Fibroblast of peridontal ligament (primary cell): ENCODE measurements at regions not wholly inside any gene's neighbourhood (a gene's known extent, or its start where the extent isn't known, plus 50 kb on each side); places are given as distances from the start of the nearest gene placed in this dataset.
"Not testable (repeated sequence)": the region's sequence is repeated elsewhere in the genome, so short reads cannot be mapped to it uniquely, and the experiment has no call there.

Experiments
- DNase-seq: peaks from one replicate; pipeline ENCODE4 v3.0.0-alpha.2; 2010; ENCODE audit errors: extremely low read depth

DNA sequence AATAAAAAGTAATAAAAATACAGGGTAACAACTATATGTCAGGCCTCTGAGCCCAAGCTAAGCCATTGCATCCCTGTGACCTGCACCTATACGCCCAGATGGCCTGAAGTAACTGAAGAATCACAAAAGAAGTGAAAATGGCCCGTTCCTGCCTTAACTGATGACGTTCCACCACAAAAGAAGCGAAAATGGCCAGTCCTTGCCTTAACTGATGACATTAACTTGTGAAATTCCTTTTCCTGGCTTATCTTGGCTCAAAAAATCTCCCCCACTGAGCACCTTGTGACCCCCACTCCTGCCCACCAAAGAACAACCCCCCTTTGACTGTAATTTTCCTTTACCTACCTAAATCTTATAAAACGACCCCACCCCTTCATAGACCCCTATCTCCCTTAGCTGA is 963.8 kb downstream of the FAM181B start:
- DNase-seq, result not testable (repeated sequence)

- DNase-seq, result no peak
Observed at GRCh38 chr11:81756864-81757595, 976.6 kb downstream of the FAM181B start.

DNA sequence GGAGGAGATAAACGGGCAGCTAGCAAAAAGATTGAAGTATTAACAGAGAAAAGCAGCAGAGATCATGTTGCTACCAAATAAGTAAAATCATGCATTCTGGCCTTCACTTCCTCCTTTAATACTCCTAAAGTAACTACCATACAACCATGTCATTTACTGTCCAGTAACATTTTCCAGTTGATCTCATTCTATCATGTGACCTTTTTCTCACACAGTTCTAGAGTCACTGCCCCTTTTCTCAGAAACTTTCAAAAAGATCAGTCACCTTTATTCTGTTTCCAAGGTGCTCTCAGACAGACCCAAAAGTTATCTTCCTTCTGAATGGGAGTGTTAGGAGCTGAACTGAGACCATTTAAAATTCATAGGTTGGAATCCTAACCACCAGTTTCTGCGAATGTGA is 984.4 kb downstream of the FAM181B start:
- DNase-seq, result no peak

DNA sequence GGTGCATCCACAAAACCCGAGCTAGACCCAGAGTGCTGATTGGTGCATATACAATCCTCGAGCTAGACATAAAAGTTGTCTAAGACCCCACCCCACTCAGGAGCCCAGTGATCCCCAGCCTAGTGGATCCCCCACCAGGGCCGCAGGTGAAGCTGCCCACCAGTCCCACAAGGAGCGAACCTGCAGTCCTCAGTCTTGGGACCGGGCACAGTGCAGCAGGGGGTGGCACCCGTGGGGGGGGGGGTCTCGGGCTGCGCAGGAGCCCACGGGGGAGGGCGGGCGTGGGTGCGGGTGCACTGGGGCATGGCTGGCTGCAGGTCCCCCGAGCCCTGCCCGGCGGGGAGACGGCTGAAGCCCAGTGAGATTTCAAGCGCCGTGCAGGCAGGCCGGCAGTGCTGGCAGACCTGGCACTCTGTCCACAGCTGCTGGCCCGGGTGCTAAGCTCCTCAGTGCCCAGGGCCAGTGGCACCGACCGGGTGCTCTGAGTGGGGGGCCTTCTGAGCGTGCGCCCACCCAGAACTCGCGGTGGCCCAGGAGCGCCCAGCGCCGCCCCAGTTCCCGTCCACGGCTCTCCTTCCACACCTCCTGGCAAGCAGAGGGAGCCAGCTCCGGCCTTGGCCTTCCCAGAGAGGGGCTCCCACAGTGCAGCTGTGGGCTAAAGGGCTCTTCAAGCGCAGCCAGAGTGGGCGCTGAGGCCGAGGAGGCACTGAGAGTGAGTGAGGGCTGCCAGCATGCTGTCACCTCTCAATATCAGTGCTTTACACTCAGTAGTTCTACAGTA is 989.1 kb downstream of the FAM181B start:
- no peak for DNase-seq

DNA sequence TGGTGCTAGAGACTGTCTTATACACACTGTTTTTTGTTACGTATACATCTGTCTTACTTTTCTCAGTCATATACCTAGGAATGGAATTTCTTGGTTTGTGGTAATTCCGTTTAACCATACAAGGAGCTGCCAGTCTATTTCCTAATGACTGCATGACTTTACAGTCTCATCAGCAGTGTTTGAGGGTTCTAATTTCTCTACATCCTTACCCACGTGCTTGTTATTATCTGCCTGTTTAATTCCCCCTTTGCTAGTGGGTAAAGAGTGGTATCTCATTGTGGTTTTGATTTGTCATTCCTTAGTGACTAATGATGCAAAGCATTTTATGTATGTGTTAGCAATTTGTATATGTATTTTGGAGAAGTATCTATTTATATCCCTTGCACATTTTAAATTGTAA is 1008.0 kb downstream of the FAM181B start:
- DNase-seq, result peak; percentile 0

- DNase-seq, result no peak
Observed at GRCh38 chr11:81717695-81718094, 1016.0 kb downstream of the FAM181B start.

DNA sequence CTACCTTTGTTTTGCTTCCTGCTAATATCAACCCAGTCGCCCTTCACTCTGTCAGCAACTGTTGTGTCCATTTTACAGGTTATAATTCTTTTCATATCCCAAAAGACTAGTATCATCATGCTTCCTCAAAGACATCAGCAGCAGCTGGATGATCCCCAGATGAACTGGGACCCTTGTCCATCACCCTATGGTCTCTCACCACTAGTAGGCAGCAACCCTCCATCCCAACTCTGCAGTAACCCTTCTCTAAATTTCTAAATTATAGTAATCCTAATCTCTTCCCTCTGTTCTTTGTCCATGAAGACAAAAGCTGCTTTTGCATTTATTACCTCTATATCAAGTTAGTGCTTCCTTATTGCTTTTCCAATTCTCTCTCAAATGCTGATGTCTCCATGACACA is 1025.8 kb downstream of the FAM181B start:
- no peak for DNase-seq

DNA sequence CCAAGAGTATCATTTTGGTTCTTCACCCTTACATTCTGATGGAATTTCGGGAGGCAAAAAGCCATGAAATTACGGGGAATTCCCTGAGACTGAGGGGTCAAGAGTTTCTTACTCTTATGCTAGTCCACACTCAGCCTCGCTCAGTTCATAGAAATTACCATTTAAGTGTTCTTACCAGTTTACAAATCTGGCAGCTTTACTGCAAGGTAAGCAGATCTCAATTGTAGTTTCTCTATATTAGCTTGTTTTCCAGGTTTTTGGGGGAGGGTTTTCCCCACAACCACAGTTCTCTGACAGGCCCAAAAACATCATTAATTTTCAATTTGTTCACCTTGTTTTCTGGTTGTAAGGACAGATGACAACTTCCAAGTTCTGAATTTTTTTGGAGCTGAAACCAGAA is 1028.4 kb downstream of the FAM181B start:
- DNase-seq, result no peak

- DNase-seq, result no peak
Observed at GRCh38 chr11:81700076-81700475, 1033.6 kb downstream of the FAM181B start.

DNA sequence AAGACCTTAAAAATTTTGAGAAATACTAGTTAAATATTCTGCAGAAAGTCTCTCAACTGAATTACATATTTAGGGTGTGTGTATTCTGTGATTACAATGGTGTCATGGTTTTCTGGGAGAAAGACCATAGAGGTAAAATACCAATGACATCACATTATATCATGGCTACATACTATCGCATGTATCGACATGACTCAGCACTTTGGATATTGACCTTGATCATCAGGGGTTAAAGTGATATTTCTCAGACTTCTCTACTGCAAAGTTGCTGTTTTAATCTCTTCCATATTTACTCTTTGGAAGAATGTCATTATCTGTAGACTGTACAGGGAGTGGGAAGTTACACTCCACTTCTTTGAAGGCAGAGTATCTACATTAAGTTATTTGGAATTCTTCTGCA is 1046.6 kb downstream of the FAM181B start:
- no peak for DNase-seq

- no peak for DNase-seq
Observed at GRCh38 chr11:81674211-81674610, 1059.5 kb downstream of the FAM181B start.

GRCh38 chr11:81673001-81673400 is 1060.7 kb downstream of the FAM181B start:
- DNase-seq, result no peak

- no peak for DNase-seq
Observed at GRCh38 chr11:81669935-81670543, 1063.6 kb downstream of the FAM181B start.

- no peak for DNase-seq
Observed at GRCh38 chr11:81658722-81659121, 1074.9 kb downstream of the FAM181B start.

- no peak for DNase-seq
Observed at GRCh38 chr11:81655351-81655750, 1078.3 kb downstream of the FAM181B start.

DNA sequence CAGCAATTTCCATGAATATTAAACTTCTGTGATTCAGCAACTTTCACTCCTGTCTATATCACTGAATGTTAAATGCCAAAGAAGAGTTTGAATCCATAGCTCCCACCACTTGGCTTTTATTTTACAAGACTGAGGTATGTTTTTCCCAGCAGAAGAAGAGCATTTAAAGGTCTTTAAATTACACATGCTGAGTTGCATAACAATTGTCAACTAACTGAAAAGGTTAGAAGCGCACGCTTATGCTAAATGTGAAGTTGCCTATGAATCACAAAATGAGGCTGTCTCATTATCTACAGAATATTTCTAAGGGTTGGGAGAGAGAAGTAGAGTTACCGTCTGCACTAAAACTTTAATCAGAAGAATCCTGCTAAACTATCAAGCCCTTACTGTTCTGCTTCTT is 1086.3 kb downstream of the FAM181B start:
- DNase-seq, result no peak

DNA sequence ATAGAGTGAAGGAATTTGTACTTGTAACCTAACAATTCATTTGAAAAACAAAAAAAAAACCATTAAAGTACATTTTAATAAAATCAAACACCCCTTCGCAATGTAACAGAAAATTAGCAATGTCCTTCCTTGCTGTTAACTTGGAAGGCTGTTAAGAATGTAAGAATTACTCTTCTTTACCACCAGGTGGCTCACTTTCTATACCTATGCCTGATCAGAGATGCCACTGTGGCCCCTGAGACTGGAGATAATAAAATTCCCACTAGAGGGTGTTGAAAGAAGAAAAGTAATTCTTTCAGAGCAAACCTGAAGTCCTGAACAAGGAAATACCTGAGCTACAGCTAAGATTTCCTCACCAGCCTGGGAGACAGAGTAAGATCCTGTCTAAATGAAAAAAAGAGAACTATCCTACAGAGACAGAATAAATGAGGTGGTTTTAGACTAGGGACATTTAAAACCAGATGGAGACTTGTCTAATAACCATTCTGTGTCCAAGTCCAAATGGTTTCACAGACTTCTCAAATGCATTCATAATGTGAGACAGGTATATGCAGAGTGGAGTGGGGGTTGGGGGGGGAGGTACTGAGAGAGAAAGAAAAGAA is 1089.3 kb downstream of the FAM181B start:
- DNase-seq, result peak; percentile 20

GRCh38 chr11:81634483-81634882 is 1099.2 kb downstream of the FAM181B start:
- DNase-seq, result no peak

- no peak for DNase-seq
Observed at GRCh38 chr11:81602508-81602907, 1131.2 kb downstream of the FAM181B start.

DNA sequence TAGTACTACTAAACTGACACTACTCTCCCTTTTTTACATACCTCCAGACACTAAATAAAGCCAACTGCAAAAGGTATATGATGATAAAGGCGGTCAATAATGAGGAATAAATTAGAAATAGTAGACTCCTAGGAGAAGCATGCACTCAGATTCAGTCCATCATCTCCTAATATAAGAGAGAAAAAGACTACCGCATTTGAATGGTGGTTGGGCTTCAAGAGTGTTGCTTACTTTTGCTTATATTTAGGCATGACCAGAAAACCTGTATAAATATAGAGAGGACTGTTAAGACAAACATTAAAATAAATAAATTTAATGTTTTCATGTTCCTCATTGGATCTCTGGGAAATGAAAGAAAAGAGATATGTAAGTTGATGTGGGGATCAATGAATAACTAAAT is 1137.0 kb downstream of the FAM181B start:
- no peak for DNase-seq

DNA sequence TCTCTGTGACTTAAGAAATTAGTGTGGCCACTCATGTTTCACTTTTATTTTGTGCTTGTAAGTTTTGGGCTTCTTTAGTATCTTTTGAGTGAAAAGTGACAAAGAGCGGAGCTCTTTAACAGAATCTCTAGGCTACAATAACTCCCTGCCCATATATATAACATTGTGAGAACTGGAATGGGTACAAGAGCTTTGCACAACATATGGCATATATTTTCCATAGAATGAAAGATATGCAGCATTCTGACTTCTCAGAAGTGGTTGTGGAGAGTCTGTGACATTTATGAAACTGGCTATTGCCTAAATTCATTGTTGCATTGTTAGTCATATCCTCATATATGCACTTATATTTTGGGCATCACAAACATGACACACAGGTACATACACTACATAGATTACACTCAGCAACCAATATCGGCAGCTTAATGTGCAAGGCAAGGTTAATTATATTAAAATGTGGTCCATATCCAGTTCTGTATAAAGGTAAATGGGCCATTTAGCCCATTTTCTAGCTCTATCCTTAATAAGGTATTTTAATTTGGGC is 1148.2 kb downstream of the FAM181B start:
- no peak for DNase-seq

- DNase-seq, result no peak
Observed at GRCh38 chr11:81579339-81579738, 1154.3 kb downstream of the FAM181B start.
